Activated T-cell treated with anti-CD3 and anti-CD28 coated beads for 48 hours (primary cell): ENCODE measurements at regions not wholly inside any gene's neighbourhood (a gene's known extent, or its start where the extent isn't known, plus 50 kb on each side); places are given as distances from the start of the nearest gene placed in this dataset.
A peak's percentile ranks its signal among the peaks of the same experiment; 100 is the strongest.
"Not testable (repeated sequence)": the region's sequence is repeated elsewhere in the genome, so short reads cannot be mapped to it uniquely, and the experiment has no call there.

ENCODE experiments used
- DNase-seq: peaks from one replicate; pipeline ENCODE4 v3.0.0-alpha.2; 2020; ENCODE audit warnings: low read depth

DNA sequence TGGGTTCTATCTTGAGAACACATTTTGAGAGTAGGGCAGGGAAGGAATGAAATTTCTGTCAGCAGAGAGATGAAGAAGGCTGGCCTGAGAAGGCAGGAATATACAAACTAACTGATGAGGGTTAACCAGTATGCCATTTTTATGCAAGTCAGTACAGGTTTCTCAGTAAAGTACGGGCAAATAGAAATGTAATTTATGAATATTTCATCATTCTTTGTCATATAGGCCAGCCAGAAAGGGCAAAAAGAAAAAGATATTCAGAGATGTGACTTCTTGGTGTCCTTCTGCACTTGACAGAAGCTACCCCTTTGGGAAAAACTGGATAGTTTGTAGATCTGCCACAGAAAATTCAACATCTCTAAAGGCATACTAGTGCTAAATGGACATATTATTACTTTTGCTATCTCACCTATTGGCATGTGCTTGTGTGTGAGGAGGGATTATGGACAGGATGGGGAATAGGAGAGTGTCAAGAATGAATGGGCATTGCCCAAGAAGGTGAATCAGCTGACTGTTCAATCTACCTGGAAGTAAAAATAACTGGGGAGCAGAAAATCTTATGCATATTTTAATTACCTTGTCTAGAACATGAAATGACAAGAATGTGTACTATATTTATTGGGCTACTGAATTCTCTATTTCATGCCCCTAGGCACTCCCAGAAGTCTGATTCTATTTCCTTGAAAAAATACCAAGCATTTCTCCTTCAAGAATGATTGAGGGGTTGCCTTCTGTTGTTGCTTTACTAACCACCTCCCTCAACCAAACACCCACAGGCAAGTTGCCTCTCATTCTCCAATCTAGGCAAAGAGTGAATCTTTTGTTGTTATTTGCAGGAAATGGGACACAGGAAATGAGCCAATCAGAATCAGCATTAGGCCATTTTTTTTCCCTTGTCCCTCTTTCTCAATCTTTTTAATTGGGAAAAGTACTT lies 175.1 kb upstream of the SLC38A2 start:
- DNase-seq: no peak

DNA sequence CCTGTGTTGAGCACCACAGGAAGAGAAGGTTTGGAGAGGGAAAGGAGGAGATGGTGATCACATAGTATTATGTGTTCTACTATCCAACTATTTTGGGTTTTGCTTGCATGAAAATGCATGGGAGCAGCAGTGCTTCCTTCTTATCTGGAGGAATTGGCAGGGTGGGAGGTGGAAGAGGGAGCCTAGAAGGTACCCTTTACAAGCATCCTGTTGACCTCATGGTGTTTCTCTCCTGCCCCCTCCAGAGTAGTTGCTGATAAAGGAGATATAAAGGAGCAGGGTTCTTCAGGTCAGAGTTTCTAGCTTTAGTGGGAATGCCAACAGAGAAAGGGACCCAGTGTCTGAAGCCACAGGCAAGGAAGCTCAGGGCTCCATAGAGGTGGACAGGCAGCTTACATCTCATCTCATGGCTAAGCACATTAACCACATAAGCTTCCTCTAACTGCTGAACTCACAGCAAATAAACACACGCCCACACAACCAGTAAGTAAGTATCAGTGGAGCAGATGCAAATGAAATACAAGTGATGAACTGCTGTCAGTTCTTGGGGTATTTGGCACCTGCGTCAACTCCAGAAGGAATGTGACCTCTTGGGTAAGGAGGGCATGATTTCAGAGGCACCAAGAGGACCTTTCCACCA lies 174.2 kb upstream of the SLC38A2 start:
- no peak for DNase-seq

DNA sequence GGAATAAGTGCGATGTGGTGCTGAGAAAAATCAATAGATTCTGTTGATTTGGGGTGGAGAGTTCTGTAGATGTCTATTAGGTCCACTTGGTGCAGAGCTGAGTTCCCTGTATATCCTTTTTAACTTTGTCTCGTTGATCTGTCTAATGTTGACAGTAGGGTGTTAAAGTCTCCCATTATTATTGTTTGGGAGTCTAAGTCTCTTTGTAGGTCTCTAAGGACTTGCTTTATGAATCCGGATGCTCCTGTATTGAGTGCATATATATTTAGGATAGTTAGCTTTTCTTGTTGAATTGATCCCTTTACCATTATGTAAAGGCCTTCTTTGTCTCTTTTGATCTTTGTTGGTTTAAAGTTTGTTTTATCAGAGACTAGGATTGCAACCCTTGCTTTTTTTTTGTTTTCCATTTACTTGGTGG lies 170.8 kb upstream of the SLC38A2 start:
- DNase-seq: not testable (repeated sequence)

DNA sequence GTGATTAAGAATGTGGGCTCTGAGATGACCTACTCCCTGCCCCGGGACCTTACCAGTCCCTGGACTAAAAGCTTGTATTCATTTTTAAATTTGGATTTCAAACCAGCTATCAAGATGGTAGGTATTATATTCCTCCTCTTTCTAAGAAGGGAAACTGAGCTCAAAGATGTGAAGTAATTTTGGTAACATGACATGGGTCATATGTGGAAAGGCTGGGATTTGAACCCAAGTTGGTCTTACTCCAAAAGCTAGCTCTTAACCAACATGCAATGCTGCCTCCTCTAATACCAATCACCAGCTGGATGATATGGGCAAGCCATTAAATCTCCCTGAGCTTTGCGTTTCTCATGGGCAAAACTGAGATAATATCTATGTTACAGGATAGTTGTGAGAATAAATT lies 166.4 kb upstream of the SLC38A2 start:
- DNase-seq: no peak

DNA sequence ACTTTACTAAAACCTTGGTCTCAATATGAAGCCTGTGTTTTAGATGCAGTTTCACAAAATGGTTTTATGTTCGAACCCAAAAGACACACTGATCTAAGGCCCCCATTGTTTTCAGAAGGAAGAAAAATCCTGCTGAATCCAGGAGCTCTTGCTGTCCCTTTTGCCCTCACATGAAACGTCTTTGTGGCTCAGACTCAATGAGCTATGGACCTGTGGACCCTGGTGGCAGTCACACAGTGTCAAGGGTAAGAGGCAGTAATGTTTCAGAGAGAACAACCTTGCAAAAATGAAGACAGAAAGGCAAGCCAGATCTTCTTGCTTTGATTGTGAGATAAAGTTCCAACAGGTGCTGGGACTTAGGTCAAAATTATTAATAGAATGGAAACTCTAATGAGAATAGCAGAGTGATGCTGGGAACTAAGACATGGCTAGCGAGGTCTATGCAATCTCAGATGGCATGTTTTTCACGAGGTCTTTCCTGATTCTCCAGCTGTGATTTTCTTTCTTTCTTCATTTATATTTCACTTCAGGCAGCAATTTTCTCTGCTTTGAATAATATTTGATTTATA lies 164.9 kb upstream of the SLC38A2 start:
- DNase-seq: no peak

DNA sequence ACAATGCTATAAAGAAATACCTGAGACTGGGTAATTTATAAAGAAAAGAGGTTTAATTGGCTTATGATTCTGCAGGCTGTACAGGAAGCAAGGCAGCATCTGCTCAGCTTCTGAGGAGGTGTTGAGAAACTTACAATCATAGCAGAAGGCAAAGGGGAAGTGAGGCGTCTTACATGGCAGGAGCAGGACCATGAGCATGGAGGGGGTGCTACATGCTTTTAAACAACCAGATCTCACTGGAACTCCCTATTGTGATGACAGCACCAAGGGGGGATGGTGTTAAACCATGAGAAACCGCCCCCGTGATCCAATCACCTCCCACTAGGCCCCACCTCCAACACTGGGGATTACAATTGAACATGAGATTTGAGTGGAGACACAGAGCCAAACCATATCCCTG lies 163.7 kb upstream of the SLC38A2 start:
- DNase-seq: not testable (repeated sequence)

DNA sequence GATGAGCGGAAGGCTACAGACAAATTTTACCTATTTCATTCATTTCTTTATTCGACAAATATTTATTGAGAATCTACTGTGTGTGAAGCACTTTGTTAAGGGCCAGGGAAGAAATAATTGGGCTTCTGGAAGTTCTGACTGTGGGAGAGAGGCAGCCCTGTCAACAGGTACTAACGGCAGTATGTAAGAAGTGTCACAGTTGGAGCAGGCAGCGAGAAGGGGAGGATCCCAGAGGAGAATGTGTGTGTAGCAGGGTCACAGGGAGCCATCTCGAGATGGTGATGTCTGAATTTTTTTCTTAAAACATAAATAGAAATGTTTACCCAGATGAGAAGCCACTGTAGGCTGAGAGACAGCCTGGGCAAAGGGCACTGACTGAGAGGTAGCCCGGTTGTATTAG lies 163.3 kb upstream of the SLC38A2 start:
- no peak for DNase-seq

DNA sequence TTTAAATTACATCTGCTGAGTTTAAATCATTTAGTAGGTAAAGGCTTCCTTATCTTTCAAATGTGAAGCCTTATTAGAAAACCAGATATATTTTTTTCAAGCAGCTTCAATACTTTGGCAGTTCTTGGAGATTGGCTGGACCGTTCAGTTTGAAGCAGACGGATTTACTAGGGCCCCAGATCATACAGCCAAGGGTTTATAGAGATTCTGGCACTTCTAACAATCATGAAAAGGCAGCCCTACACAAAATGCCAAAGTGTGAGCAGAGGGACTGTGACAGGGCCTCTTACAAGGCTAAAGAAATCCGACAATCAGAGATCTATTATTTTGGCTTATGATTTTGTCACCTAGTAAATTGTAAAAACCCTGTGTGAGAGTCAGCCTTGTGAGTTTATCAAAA lies 162.8 kb upstream of the SLC38A2 start:
- DNase-seq: no peak

DNA sequence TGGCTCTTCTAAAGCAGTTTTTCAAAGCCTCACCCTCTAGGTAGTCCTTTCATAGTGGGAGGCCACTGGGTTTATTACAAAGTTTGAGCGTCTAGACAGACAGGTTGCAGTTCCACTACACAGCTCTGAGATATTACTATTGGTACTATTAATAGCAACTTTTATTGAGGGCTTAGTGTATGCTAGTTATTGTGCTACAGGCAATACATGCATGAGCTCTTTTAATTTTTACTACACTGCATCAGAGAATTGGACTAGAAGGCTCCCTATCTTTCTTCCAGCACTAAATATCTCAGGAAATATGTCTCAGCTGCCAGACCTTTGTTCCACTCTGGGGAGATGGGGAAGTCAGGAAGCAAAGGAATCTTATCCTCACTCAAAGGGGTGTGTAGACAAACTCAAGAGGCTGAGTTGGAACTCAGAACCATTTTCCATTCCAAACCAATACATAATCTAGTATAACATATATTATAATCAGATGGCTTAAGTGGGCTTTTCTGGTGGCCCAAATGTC lies 161.8 kb upstream of the SLC38A2 start:
- no peak for DNase-seq

DNA sequence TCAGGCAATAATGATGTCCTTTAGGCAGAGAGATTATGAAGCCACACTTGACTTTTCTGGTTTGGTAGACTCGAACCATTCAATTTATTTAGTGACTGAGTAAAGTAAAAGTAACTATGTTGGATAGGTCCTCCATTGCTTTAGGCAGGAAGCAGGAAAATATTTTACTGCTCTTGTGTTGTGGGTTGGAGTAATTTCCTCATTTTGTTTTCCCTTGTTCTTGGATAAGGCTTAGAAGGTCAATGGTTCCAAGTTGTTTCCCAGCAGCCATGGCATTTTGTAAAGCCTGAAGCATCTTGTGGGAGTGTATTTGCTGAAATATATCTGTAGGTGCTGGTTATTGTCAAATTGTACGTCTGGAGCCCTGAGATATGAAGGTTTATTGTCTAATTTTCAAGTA lies 161.2 kb upstream of the SLC38A2 start:
- DNase-seq: no peak

DNA sequence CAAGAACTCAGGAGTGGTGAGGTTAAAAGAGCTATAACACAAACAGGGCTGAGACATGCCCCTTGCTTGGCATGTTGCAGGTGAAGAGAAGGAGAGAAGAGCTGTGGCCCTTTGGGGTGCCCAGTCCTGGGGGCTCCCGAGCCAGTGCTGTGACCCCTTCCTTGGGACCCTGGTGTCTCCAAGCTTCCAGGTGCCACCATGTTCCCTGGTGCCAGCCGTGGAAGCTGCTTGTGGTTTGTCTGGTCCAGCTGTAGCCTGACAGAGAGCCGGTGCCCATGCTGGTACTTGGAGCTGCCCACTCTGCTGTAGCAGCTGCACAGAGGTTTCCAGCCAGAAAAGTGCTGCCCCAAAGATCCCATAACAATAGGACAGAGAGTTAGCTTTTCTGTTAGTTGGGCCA lies 159.2 kb upstream of the SLC38A2 start:
- no peak for DNase-seq

DNA sequence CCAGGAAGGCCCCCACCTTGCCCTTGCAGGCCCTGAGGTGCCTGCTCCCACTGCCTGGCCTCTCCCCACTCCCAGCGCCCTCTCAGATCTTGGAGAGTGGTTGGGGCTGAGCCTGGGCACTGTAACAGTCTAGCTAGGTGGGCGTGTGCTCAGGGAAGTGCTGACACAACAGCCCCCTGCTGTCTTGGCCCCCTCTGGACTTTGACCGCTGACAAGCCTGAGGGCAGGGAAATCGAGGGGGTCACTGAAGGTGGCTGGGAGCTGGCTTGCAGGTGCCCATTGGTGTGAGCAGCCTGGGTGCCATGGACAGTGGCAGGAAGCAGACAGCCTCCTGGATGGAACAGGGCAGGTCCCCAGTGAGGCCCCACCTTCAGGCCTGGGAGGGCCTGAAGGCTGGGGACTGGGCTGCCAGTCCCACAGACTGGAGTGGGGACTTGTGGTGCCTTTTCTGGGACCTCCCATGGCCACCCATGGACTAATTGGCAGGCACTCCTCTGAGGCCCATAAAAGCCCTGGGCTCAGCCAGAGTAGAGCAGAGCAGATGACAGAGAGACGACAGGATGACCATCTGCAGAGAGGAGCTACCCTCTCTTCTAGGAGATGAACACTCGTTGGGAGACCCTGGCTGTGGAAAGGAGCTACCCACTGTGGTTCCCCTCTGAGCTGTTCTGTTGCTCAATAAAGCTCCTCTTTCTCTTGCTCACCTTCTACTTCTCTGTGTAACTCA lies 158.6 kb upstream of the SLC38A2 start:
- DNase-seq: no peak

DNA sequence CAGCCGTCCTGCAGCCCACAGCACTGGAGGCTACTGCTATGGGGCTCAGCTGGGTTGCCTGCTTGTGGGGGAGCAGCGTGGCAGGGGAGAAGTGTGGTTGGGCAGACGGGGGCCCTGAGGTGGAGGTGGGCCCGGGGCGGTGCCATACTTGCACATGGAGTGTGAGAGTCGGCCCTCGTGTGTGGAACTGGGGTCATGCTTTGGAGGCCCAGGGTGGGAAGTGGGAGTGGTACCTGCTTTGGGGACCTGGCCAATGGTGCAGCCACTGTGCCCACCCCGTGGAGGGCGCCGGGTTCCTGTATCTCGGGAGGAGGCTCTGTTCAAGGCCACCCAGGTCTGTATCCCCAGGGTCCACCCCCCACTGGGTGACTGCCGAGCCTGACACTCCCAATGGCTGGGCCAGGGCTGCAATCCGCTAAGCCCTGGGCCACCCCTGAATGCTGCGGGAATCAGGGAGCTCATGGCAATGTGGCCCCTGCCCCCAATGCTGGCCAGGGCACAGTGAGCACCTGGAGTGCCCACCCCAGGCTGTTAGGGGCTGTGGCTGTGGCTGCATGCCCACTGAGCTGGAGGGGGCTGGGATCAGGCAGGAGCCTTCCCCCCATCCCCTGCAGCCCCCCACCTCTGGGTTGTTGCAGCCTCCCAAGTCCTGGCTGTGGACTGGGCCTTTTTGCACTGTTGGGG lies 157.9 kb upstream of the SLC38A2 start:
- no peak for DNase-seq

DNA sequence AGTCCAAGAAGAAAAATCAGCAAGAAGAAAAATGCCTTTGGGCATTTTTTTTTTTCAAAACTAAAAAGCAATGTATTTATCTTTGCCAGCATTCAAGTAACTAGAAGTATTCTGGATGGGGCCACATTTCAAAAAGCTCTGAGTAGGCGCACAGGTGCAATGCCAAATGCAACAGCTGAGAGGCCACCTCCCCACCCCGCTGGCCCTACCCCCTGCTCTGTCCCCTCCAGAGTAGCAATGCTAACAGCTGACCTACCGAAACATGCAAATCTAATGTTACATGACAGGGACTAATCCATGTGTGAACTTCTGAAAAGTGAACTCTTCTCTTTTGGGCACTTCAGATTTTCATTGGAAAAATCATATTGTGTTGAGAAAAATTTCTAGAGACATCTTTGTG lies 153.7 kb upstream of the SLC38A2 start:
- DNase-seq: no peak

DNA sequence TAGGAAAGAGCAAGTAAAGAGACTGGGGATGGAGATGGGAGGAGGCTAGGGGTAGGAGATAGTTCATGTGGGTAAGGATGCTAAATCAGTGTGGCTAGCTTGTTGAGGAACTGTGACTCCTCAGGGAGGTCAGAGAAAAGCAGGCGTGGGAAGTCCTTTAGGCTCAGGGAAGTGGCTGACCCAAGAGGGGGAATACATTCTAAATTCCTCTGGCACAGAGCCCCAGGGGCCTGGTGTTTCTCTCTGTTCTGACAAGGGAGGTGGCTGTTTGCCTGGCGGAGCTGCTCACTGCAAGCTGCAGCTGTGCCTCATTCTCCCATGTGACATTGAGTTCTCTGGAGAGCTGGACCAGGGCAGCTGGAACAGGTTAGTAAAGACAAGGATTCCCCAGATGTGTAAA lies 152.2 kb upstream of the SLC38A2 start:
- DNase-seq: no peak

DNA sequence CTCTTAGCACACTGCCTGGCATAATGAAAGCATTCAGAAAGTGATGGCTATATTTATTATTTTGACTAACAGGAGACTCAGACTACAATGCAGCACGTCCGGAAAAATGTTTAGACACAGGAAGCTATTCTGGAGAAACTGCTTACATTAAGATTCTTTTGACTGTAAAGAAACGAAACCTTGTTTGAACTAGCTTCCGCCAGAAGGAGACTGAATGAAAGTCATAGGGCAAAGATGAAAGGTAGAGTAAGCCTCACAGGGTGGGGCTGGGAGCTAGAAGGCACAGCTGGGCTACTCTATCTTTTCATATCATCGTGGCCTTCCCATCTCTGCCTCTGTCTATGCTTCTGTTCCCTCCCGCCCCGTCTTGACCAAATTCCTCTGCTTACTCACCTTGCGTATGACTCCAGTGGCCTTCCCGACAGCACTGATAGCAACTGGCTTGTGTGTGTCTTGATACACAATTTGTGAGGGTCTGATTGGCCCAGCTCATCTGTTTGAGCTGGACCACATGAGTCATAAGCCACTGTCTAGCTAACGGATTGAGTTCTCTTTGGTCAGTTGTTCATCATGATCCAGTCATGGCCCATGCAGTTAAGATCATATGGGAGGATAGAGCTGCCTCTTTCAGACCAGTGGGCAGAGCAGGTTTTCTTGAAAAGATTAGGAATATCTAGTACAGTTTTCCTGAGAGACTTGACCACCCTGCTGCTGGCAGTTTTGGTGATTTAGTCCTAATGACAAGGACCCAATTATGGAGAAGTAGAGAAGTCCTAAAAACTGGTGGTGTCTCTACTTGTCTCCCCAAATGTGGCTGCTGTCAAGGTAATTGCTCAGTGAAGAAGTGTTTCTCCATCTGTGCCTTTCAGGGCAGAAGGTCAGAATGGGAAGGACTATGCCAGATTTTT lies 151.5 kb upstream of the SLC38A2 start:
- peak; percentile 37 for DNase-seq

DNA sequence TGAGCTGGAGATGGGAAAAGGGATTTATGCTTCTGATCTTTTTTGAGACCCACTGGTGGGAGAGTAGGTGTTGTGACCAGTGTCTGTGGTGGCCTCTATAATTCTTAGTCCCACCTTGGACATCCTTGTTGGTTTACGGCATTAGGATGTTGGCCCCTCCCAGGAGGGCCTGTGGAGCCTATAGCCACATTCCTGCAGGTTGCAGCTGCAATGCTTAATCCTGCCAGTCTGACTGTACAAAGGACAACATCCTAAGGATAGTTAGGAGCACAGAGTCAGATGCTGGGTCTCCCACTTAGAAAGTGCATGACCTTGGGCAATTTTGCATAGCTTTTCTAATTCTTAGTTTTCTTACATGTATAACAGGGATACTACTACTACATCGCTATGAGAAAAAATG lies 150.9 kb upstream of the SLC38A2 start:
- DNase-seq: no peak

DNA sequence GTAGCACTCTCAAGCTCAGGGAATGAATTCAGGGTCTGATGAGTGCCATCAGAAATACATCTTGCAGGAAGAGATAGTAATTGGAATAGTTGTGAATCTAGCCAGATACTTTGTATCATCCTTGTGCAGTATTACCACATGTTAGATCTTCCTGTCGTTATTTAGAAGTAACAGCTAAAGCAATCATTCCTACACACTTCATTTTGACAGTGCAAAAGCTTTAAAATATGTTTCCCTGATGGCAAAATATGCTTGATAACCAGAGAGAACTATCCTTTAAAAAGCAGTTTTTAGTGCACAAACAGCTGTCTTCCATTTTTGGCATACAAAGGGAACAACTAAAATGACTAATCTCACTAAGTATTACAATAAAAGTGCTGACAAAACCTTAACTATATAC lies 149.5 kb upstream of the SLC38A2 start:
- no peak for DNase-seq

DNA sequence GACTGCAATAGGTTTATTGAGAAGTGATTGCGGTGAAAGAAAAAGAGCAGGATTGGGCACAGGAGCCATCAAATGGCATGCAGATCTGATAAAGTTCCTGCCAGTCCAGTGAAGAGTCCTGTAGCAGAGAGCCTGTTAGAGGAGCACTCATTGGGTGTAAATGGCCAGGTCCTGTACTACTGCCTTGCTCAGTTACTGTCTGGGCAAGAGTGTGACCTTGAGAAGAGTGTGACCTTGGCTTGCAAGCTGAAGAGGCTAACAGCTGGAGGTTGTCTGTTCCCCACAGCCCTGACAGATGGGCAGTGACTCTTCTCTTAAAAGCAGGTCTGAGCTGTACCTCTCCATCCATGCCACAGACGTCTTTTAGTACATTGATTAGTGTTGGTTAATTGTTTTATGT lies 148.6 kb upstream of the SLC38A2 start:
- DNase-seq: no peak

DNA sequence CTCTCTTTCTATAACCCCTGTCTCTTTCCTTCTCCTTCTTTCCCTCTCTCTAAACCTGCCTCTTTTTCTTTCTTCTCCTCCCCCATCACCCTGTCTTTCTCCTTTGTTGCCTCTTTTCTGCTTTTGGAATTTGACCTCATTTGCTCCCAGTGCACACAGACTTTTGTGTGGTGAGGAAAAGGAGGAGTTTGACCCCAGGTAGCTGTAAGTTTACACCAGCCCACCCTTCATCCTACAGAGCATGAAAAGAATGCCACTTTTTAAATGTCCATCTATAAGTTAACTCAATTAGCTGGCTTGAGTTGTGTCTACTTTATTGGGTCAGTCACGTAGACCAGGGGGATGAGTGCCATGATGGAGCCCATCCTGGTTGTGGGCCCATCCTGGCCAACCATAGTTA lies 146.8 kb upstream of the SLC38A2 start:
- DNase-seq: no peak

DNA sequence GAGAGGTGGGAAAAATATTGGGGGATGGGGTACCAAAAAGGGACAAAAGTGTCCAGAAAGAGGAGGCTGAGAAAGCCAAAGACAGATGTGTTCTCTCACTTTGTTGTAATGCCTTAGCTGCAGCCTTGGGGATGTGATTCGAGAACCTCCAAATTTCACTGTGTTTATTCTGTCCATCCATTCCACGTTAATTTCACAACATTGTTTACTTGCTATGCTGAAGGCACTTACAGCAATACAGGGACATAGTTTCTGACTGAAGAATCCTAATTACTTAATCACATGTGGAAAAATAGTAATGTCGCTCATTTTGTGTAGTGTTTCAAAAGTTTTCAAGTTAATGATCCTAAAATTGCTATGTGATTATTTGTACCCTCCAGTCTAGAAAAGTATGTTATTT lies 146.2 kb upstream of the SLC38A2 start:
- no peak for DNase-seq
